Dedifferentiated amniotic fluid mesenchymal stem cell (primary cell): ENCODE measurements at regions not wholly inside any gene's neighbourhood (a gene's known extent, or its start where the extent isn't known, plus 50 kb on each side); places are given as distances from the start of the nearest gene placed in this dataset.

Source experiments
- DNase-seq: peaks from one replicate; pipeline ENCODE4 v3.0.0-alpha.2; 2016; ENCODE audit errors: extremely low spot score

DNA sequence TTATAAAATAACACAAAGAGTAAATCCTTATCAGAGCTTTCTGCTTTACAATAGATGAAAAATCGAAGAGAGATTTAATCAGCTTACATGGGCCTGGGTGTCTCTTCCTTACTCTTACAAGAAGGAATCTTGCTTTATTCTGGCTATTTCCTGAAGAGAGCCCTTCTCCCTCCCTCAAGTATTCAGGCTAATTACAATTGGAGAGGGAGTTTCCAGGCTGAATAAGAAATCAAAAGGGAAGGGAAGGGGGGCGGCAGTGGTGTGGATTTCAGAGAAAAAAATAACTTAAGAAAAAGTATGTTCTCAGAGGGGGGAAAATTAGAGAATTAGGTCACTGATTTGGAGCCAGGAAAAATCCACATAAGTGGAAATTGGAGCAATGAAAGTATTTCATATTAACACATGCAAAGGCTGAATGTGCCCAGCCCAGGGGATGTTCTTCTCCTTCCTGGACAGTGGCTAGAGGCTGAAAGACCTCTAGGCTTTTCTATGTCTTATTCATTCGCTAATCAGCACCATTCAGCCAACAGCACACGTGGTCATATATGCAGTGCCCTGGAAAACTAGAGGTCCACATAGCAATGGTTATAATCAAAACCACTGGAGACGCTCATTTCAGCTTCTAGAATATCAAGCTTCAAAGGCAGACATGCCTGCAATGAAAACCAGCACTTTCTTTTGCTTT lies 158.9 kb upstream of the BTG1 start:
- DNase-seq: no peak

DNA sequence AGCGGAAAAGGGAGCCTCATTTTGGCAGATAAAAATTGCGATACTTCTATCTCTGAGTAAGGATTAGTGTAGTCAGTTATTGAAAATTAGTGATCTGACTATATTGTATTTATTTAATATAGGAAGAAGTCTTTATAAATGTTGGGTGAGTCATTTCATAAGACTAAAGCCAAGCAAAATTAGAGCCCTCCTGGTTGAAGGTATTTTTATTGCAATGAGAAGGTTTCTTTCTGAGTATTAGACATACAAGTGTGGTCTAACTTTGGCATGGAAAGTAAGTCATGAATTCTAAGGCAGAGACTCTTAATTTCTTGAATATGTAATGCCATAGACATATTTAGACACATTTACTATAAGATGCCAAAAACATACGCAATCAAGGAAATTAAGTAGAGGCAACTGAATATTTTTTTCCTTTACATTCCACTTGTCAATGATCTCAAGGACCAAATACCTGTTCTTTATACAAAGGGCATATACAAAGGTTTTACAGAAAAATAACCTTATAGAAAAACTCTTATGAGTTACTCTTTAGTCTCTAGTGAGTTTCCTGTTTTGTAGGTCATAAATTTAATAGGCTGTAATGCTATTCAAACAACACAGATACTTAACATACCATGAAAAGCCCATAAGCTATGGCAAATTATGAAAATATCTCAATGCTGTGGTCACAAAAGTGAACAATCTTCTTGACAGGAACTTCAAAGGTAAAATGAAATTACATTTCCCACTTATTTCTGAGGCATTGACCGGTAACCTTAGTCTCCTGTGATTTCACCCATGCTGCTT lies 156.6 kb upstream of the BTG1 start:
- DNase-seq: no peak

DNA sequence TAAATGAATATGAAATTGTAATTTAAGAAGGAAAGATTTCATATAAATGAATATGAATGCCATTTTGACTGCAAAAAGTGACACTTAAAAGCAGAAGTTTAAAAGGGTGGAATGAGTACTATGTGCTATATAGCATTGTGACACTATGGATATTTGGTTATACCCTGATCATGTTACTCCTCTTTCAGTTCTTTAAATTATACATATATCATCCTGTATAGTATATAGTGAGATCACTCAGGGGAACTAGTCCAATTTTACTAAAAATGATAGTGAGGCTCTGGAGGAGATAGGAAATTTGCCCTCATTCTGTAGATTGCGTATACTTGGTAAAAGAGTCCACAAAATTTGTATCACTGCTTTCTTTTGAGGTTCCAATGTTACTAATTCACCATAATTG lies 155.7 kb upstream of the BTG1 start:
- no peak for DNase-seq

DNA sequence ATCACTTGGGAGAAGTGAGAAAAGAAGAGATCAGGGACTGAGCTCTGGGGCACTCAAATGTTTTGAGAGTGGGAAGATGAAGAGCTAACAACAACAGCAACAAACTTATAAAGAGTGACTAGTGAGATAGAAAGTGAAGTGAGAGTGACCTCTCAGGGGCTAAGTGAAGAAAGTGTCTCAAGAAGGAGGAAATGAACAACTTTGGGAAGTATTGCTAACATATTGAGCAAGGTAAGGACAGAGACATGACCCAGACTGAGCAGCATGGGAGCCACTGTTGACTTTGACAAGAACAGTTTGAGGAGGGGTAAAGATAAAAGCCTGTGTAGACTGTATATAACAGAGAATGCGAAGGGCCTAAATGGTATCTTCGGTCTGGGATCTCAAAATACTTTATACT lies 155.1 kb upstream of the BTG1 start:
- no peak for DNase-seq

DNA sequence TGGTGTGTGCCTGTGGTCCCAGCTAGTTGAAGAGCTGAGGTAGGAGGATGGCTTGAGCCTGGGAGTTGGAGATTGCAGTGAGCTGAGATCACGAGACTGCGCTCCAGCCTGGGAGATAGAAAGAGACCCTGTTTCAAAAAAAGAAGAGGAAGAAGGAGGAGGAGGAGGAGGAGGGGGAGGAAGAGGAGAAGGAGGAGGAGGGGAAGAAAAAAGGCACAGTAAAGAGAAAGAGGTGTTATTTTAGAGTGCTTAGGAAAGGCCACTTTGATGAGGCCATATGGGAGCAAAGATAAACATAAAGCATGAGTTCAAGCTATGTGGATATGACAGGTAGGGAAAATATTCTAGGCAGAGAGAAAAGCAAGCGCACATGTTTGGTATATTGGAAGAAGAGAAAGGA lies 154.1 kb upstream of the BTG1 start:
- DNase-seq: no peak

DNA sequence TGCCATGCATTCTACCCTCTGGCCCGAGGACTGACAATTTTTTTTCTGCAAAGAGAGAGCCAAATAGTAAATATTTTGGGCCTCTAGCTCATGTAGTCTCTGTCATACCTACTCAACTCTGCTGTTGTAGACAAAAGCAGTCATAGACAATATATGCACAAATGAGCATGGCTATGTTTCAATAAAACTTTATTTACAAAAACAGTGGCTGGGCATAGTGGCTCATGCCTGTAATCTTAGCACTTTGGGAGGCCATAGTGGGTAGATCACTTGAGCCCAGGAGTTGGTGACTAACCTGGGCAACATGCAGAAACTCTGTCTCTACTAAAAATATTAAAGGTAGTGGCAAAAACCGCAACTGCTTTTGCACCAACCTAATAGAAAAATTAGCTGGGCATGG lies 153.7 kb upstream of the BTG1 start:
- DNase-seq: no peak

DNA sequence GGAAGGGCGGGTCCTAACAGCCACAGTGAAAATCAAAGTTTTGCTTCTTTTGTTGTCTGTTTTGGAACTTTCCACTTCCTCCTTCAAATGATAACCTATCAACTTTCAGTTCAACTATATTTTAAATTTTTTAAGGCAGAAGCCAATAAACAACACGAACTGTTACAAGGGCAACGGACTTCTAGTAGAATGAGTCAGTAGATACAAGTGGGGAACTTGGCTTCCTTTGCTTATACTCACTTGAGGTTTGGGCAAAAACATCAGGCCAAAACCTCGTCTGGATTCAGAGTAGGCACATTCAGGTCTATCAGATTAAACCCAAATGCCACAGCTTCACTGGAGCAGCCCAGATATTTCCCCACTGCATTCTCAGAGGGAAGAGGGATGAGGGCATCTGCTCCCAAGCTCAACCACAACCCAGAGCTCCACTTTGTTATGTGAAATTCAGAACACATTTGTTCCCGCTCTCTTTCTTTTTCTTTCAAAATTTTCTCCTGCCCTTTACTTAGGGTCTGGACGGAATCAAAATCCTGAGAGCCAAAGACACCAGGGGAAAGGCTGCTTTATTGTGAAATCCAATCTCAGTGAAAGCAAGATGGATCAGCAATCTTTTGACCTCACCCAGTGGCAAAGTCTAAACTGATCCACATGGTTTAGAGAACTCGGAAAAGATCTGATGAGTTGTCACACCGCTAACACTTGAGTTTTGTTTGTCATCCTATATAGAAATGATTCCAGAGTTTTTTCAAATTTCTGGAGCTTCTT lies 152.5 kb upstream of the BTG1 start:
- DNase-seq: peak; percentile 80

DNA sequence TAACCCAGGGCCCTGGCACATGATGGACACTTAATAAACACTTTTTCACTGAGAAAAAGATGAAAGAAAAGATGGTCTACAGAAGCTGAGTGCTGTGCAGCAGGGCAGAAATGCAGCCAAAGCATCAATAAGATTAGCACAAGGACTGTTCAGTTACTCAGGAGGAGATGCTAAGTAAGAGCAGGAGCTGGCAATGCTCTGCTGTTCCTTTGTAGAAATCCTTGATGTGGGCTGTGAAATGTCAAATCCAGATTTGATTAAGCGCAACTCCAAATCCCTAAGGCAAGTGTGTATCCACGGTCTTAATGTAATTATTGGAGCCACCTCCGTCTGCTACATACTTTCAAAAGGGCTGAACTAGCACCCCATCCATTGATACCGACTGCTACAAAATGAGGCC lies 151.8 kb upstream of the BTG1 start:
- no peak for DNase-seq

DNA sequence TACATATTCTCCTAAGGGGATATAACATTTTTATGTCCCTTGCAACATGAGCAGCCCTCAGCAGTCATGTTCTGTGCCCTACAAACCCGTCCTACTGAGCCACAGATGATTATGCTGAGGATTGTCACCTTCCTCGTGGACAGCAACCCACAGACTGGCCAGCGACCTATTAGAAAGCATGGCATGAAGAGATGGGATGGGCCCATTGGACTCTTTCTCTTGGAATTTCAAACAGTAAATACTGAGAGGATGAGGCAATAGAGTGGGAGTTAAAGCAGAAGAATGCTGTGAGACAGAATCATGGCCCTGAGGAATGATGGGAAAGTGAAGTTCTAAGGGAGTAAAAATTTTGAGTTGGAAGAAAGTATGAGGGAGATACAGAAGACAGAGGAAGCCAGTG lies 149.9 kb upstream of the BTG1 start:
- DNase-seq: peak; percentile 25

DNA sequence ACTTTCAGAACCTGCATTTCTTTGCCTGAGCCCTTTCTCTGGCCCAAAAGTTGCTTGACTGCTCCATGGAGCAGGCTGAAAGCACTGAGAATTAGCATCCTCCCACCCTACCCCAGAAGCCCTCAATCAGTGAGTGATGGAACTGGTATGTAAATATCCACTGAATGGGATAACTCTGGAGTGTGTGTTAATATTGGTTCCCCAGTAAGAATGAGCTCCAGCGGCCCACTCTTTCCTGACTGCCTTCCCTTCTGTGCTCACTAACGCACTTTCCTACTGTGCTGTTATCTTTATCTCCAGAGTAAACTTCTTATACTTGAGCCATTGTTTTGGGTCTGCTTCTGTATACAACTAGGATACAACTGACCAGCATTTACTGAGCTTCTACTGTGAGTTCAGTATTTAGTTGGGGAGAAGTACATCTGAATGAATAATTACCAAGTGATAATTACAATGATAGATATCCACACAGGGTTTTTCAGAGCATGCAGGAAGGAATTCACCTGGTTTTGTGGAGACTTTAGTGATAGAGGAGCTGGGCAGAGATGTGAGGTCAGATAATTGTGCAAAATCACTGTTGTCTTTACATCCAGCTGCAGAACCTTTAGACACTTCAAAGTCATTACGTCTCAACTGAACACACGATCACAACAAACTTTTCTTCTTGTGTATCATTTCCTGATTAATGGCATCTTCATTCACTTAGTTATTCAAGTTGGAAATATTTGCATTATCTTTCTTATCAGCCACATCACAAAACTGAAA lies 149.2 kb upstream of the BTG1 start:
- DNase-seq: no peak

DNA sequence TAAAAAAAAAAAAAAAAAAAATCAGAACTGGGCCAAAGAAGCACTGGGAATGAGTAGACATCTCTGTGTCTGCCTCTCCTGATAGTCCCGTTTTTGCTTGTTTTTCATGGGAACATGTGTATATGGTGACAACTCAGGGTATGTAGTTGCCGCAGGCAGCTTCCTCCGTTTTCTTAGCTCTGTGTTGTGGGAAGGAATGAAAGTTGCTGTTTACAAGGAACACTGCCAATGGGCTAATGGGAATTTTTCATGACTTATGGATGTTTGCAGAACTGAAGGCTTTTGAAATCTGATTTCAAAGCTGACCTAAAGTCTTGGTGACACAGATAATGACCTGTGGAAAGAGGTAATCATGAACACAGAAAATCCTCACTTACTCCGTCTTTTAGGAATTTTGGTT lies 146.4 kb upstream of the BTG1 start:
- no peak for DNase-seq

DNA sequence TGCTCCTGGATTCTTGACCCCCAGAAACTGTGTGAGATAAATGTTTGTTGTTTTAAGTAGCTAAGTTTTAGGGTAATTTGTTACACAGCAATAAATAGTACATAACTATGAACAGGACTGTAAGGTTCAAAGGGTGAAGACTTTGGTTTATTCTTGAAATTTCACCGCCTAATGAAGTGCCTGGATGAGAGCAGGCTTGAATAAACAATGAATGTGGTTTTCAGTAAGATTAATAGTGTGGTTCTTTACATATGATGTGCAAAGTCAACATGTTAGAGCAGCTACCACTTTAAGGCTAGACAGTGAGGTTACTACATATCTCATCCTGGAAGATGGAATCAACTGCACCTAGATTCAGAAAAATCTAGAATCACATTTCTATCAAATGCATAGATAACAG lies 145.2 kb upstream of the BTG1 start:
- DNase-seq: no peak

DNA sequence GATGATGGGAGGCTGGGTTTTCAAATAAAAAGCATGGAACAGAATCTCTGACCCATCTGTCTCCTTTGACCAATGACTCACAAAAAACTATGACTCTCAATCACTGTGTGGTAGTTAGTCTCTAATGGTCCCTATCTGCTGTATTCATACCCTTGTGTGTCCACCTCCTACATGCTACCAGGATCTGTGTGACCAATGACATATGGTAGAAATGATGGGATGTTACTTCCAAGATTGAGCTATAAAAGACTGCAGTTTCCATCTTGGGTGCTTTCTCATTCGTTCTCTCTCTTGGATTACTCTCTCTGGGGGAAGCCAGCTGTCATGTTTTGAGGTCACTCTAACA lies 144.7 kb upstream of the BTG1 start:
- no peak for DNase-seq

DNA sequence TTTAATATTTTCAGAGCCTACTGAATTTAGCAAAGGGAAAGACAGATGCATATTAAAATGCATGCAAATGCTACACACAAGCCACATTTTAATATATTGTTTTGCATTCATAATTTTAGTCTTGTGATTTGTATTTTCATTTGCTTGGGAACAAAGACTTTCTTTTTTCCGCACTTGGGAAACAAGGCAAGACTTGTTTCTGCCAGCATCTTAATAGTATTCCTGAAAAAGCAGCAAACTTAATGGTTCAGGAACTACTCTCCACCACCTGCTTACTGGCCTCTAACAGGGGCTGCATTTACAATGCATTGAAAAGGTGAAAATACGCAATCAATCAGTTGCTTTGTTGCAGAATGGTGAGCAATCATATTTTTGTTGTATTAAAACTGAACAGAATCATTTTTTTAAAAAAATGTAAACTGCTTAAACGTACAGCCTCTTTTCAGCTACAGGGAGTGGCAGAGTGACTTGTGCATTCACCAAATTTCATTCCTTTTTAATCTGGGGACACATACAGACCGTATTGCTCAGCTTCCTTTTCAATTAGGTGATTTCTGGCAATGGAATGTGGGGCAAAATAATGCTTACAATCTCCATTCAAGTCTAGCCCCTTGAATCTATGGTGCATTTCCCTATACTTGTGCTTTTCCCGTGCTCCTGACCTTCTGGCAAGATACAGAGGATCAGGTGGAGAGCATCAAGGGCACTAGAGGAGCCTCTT lies 144.1 kb upstream of the BTG1 start:
- DNase-seq: peak; percentile 39

DNA sequence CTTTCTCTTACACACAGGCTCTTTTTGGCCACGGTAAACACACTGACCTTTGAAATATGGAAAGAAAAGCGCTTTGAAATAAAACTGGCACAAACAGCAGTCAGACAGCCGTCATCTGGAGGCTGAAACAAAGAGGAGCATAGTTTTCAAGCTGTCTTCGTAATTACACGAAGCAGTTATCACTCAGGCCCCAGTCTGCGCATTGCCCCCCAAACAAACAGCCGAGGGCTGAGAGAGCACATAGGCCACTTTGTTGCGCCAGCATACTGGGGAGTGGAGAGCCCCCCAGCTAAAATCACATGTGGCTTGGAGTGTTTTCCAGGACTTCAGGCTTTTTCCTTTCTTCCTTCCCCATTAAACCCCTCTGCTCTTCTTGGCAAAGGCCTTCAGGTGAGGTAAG lies 142.9 kb upstream of the BTG1 start:
- no peak for DNase-seq

DNA sequence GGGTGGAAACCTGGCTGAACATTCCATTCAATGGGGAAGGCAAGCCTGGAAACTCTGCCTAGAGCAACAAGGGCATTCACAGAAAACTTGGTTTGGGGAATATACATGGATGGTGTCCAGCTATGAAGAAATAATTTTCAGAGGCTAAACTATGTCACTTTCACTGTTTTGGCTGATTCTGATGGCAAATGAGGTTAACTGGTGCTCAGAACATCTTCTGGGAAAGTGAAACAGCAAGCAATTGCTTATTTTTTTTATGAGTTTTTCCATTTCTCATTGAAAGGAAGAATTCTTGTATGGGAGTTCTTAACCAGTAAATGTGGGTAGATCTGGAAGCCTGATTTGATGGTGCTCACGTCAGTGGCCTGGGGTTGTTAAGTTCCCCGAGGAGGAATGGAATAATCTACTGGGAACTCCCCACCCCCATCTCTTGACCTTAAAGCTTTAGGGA lies 132.8 kb upstream of the BTG1 start:
- DNase-seq: no peak

DNA sequence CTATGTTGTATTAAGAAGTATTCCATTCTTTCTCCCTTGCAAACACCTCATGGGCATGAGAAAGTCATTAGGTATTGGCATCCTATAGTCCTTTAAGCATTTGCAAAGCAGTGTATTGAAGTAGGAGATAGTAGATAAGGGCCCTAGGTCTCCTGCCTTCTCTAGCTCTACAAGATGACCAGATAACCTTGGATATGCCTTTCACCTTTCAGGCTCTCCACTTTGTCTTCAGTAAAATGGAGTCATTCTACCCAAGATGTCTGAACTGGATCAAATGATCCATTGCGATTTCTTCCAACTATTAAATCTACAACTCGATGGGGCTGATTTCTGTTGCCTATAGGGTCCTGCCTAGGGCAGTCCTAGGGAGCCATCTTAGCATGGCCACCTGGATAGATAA lies 132.1 kb upstream of the BTG1 start:
- DNase-seq: no peak

DNA sequence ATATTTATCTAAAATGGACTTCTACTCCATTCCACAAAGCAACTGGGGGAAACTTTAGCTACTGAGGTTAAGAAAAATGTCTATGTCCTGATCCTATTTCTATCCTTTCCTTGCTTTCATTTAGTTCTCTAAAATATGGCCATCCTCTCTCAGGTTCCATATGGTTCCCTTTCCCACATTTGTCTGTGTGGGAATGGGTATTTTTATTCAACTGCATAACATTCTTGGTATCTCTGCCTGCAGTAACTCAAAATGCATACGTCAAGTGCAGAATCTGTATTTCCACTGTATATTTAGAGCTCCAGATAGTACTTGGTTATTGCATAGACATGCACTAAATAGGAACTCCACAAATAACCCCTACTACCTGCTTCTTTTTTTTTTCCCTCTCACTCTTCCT lies 130.6 kb upstream of the BTG1 start:
- no peak for DNase-seq

DNA sequence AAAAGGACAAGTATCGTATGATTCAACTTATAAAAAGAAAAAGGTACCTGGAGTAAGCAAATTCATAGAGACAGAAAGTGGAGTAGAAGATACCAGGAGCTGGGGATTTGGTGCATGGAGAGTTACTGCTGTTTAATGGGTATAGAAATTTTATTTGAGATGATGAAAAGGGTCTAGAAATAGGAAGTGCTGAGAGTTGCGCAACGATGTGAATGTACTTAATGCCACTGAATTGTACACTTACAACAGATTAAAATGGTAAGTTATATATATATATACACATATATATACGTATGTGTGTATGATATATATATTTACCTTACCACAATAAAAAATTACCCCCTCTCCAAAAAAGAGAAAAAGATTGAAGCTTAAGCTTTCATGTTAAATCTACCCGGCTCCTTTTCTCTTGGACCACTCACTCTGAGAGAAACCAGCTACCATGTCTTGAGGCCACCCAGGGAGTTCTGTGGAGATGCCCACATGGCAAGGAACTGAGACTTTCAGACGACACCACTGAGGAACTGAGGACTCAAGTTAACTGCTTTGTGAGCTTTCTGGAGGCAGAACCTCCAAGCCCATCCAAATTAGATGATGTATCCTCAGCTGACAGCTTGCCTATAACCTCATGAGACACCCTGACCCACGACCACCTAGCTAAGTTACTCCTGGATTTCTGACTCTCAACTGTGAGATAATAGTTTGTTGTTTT lies 130.0 kb upstream of the BTG1 start:
- DNase-seq: no peak

DNA sequence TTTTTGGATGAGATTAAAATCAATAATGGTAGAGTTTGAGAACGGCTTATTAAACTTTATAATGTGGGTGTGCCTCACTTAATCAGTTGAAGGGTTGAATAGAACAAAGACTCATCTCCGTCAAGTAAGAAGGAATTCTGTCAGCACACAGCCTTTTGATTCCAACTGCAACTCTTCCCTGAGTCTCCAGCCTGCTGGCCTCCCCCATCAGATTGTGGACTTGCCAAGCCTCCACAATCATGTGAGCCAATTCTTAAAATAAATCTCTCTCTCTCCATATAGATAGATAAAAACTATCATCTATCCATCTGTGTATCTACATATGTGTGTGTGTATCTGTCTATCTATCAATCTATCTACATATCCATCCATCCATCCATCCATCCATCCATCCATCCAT lies 127.4 kb upstream of the BTG1 start:
- DNase-seq: no peak
